ENCODE measurements at regions not wholly inside any gene's neighbourhood (a gene's known extent, or its start where the extent isn't known, plus 50 kb on each side); places are given as distances from the start of the nearest gene placed in this dataset.

GRCh38 chr9:28805197-28805596 is 1231.9 kb upstream of the C9orf72 start:
- no peaks in the 10 kb centered on the region for H3K4me1 ChIP-seq
- no peaks in the 10 kb centered on the region for H3K9me3 ChIP-seq
- intact Hi-C loops (cut with DNase I): no loop called here
- 82 to 93% (median 85%) methylated on average over 1 of the region's 1 CpG for WGBS, 4 donors
- DNase-seq (no peak), ATAC-seq (no peak)
- no peaks in the 10 kb centered on the region for H3K36me3 ChIP-seq
- no peak overlapping the region for H3K27ac ChIP-seq
- no peak overlapping the region for H3K4me3 ChIP-seq
- no peaks in the 10 kb centered on the region for H3K27me3 ChIP-seq
- TF ChIP-seq CTCF (IDR thresholded peaks at IDR 0.05): no peak
- TF ChIP-seq POLR2A (IDR thresholded peaks at IDR 0.05): no peak

- intact Hi-C loops (cut with DNase I): no loop called here
- ATAC-seq (no peak), DNase-seq (no peak)
- Histone ChIP-seq H3K27ac (no peak overlapping the region), H3K27me3 (no peaks in the 10 kb centered on the region), H3K9me3 (no peaks in the 10 kb centered on the region), H3K36me3 (no peaks in the 10 kb centered on the region), H3K4me1 (no peaks in the 10 kb centered on the region), H3K4me3 (no peak overlapping the region)
- TF ChIP-seq CTCF (IDR thresholded peaks at IDR 0.05): no peak
- no peak for TF ChIP-seq POLR2A (IDR thresholded peaks at IDR 0.05)
Observed at GRCh38 chr9:28808042-28808441, 1234.8 kb upstream of the C9orf72 start.

- no peak for DNase-seq
- Histone ChIP-seq H3K27ac (no peak overlapping the region), H3K4me3 (no peak overlapping the region), H3K27me3 (no peaks in the 10 kb centered on the region), H3K9me3 (no peaks in the 10 kb centered on the region), H3K4me1 (no peaks in the 10 kb centered on the region), H3K36me3 (no peaks in the 10 kb centered on the region)
- TF ChIP-seq POLR2A (IDR thresholded peaks at IDR 0.05): no peak
- TF ChIP-seq CTCF (IDR thresholded peaks at IDR 0.05): no peak
- WGBS, 4 donors: 40 to 52% (median 49%) methylated on average over 1 of the region's 1 CpG
- ATAC-seq: no peak
- intact Hi-C loops (cut with DNase I): loop anchor here in 1 of 10 donors (10.0 kb wide), 1 partner anchor 56 kb away; no protein-coding TSS in a partner anchor
Observed at GRCh38 chr9:28810388-28811075, 1237.3 kb upstream of the C9orf72 start.

- Histone ChIP-seq H3K4me1 (no peaks in the 10 kb centered on the region), H3K4me3 (no peak overlapping the region), H3K27ac (no peak overlapping the region), H3K27me3 (no peaks in the 10 kb centered on the region), H3K9me3 (peaks cover 0 to 3% (median 0%) of the 10 kb centered on the region in 12 donors), H3K36me3 (no peaks in the 10 kb centered on the region)
- intact Hi-C loops (cut with DNase I): no loop called here
- WGBS, 4 donors: 21 to 33% (median 30%) methylated on average over 2 of the region's 2 CpGs
- ATAC-seq (no peak), DNase-seq (no peak)
- TF ChIP-seq CTCF (IDR thresholded peaks at IDR 0.05): no peak
Observed at GRCh38 chr9:28820741-28821140, 1247.5 kb upstream of the C9orf72 start.
